GM23338 (cell line): ENCODE measurements at regions not wholly inside any gene's neighbourhood (a gene's known extent, or its start where the extent isn't known, plus 50 kb on each side); places are given as distances from the start of the nearest gene placed in this dataset.

ENCODE experiments used
- ATAC-seq: fragments of 200-7000 bp; cut with Tn5 transposase; 3 replicates; pipeline ENCODE4 v1.9.1; 2020
- DNase-seq: peaks from one replicate; pipeline ENCODE4 v3.0.0-alpha.2; 2015; ENCODE audit warnings: low spot score
- H2AFZ ChIP-seq: fragments of 200-600 bp; sonication (generic); 2 replicates; pipeline ENCODE4 v1.8.0; 2016; ENCODE audit warnings: antibody characterized with exemption, mild to moderate bottlenecking, moderate library complexity
- H3F3A ChIP-seq: fragments of 200-600 bp; sonication (generic); replicated peaks from 2 replicates; pipeline ENCODE4 v1.8.0; 2017; ENCODE audit warnings: antibody characterized with exemption, mixed run types, low read depth
- H3K27ac ChIP-seq: fragments of 200-600 bp; sonication (generic); 2 replicates; pipeline ENCODE4 v1.6.1; 2016; ENCODE audit warnings: low read depth
- H3K27me3 ChIP-seq: fragments of 200-600 bp; sonication (generic); 2 replicates; pipeline ENCODE4 v1.8.0; 2016; ENCODE audit warnings: mild to moderate bottlenecking, mixed run types, moderate library complexity; ENCODE audit not compliant: insufficient read depth
- H3K36me3 ChIP-seq: fragments of 200-600 bp; sonication (generic); 2 replicates; pipeline ENCODE4 v1.8.0; 2016; ENCODE audit warnings: mild to moderate bottlenecking; ENCODE audit not compliant: insufficient read depth
- H3K4me1 ChIP-seq: fragments of 200-600 bp; sonication (generic); 2 replicates; pipeline ENCODE4 v1.8.0; 2016; ENCODE audit warnings: mild to moderate bottlenecking, moderate library complexity; ENCODE audit not compliant: insufficient read depth
- H3K4me2 ChIP-seq: fragments of 200-600 bp; sonication (generic); 2 replicates; pipeline ENCODE4 v1.7.1; 2017; ENCODE audit warnings: mixed run types
- H3K4me3 ChIP-seq: fragments of 200-600 bp; sonication (generic); 2 replicates; pipeline ENCODE4 v1.6.1; 2016; ENCODE audit warnings: mixed run types
- H3K79me2 ChIP-seq: fragments of 200-600 bp; sonication (generic); replicated peaks from 2 replicates; pipeline ENCODE4 v1.8.0; 2017; ENCODE audit warnings: mild to moderate bottlenecking; ENCODE audit not compliant: insufficient read depth
- H3K9me2 ChIP-seq: fragments of 200-600 bp; sonication (generic); 2 replicates; pipeline ENCODE4 v1.8.0; 2017; ENCODE audit not compliant: insufficient read depth
- H4K20me1 ChIP-seq: fragments of 200-600 bp; sonication (generic); replicated peaks from 2 replicates; pipeline ENCODE4 v1.8.0; 2017; ENCODE audit warnings: mild to moderate bottlenecking; ENCODE audit not compliant: insufficient read depth
- H3K27ac Mint-ChIP-seq: 2 replicates; pipeline ENCODE4 v1.8.0; 2020; ENCODE audit warnings: inconsistent platforms, mild to moderate bottlenecking, moderate library complexity, mixed read lengths
- H3K27me3 Mint-ChIP-seq: 3 replicates; pipeline ENCODE4 v1.8.0; 2022; ENCODE audit warnings: low read depth, mild to moderate bottlenecking, moderate library complexity, mixed read lengths, inconsistent platforms; ENCODE audit not compliant: insufficient read depth, poor library complexity
- H3K36me3 Mint-ChIP-seq: 3 replicates; pipeline ENCODE4 v1.8.0; 2021; ENCODE audit warnings: low read depth, mild to moderate bottlenecking, inconsistent platforms, moderate library complexity, mixed read lengths
- H3K4me1 Mint-ChIP-seq: 3 replicates; pipeline ENCODE4 v1.8.0; 2020; ENCODE audit warnings: mild to moderate bottlenecking, inconsistent platforms, mixed read lengths
- H3K4me3 Mint-ChIP-seq: 3 replicates; pipeline ENCODE4 v1.8.0; 2021; ENCODE audit warnings: moderate library complexity, mild to moderate bottlenecking, inconsistent platforms, mixed read lengths
- H3K9me3 Mint-ChIP-seq: 3 replicates; pipeline ENCODE4 v1.8.0; 2020; ENCODE audit warnings: moderate library complexity, mild to moderate bottlenecking, inconsistent platforms, mixed read lengths
- CREB1 ChIP-seq: fragments of 250-450 bp; sonication (Bioruptor Pico); IDR thresholded peaks from 2 replicates; pipeline ENCODE4 v1.5.0; 2020; ENCODE audit warnings: low read depth, mild to moderate bottlenecking, moderate library complexity
- CTCF ChIP-seq, 2 experiments: fragments of 200-600 bp in 1 of 2; sonication (generic) in 1 of 2; conservative IDR thresholded peaks; 2 replicates each; pipeline versions ENCODE4 v1.5.1 to v1.6.1; 2016 to 2017; ENCODE audit warnings: antibody characterized with exemption in 2 of 2, low read depth in 2 of 2, mild to moderate bottlenecking in 2 of 2, moderate library complexity in 1 of 2
- ETS1 ChIP-seq: IDR thresholded peaks from 2 replicates; pipeline ENCODE4 v1.6.1; 2016; ENCODE audit warnings: antibody characterized with exemption
- EZH2 ChIP-seq: fragments of 200-600 bp; sonication (generic); IDR thresholded peaks from one replicate; pipeline ENCODE4 v1.8.0; 2017; ENCODE audit warnings: antibody characterized with exemption, mild to moderate bottlenecking, low read depth; ENCODE audit not compliant: unreplicated experiment
- EZH2phosphoT487 ChIP-seq: fragments of 200-600 bp; sonication (generic); IDR thresholded peaks from one replicate; pipeline ENCODE4 v1.8.1; 2018; ENCODE audit warnings: antibody characterized with exemption; ENCODE audit not compliant: unreplicated experiment
- JUNB ChIP-seq: IDR thresholded peaks from one replicate; pipeline ENCODE4 v1.6.1; 2016; ENCODE audit warnings: antibody characterized with exemption; ENCODE audit not compliant: unreplicated experiment
- NANOG ChIP-seq: IDR thresholded peaks from 2 replicates; pipeline ENCODE4 v1.6.1; 2016; ENCODE audit warnings: antibody characterized with exemption, borderline replicate concordance
- REST ChIP-seq: IDR thresholded peaks from one replicate; pipeline ENCODE4 v1.6.1; 2018; ENCODE audit warnings: antibody characterized with exemption; ENCODE audit not compliant: unreplicated experiment
- ZNF114 ChIP-seq: fragments of 250-450 bp; sonication (Bioruptor Pico); IDR thresholded peaks from 2 replicates; pipeline ENCODE4 v1.5.0; 2020; ENCODE audit warnings: mild to moderate bottlenecking, moderate library complexity
- ZNF331 ChIP-seq: fragments of 250-450 bp; sonication (Bioruptor Pico); IDR thresholded peaks from 2 replicates; pipeline ENCODE4 v1.5.0; 2020; ENCODE audit warnings: low read depth, mild to moderate bottlenecking, moderate library complexity
- ZNF462 ChIP-seq: fragments of 250-450 bp; sonication (Bioruptor Pico); IDR thresholded peaks from 2 replicates; pipeline ENCODE4 v1.5.0; 2020; ENCODE audit warnings: mild to moderate bottlenecking, moderate library complexity

- Histone ChIP-seq H3K4me1 (no peaks in the 10 kb centered on the region), H3K79me2 (no peaks in the 10 kb centered on the region), H4K20me1 (no peaks in the 10 kb centered on the region), H3K9me2 (peaks cover 9% of the 10 kb centered on the region; the same call in 1 of the 2 replicates), H3K4me3 (no peak overlapping the region), H2AFZ (no peak overlapping the region), H3K27me3 (no peaks in the 10 kb centered on the region), H3F3A (no peaks in the 10 kb centered on the region), H3K4me2 (no peak overlapping the region), H3K27ac (no peak overlapping the region), H3K36me3 (no peaks in the 10 kb centered on the region)
- Mint-ChIP-seq H3K27me3 (peaks cover 2% of the 10 kb centered on the region), H3K27ac (no peak overlapping the region), H3K36me3 (no peaks in the 10 kb centered on the region), H3K4me1 (peaks cover 11% of the 10 kb centered on the region; the same call in 1 of the 3 replicates), H3K9me3 (peaks cover 39% of the 10 kb centered on the region), H3K4me3 (no peak overlapping the region)
- DNase-seq: no peak
- no peak for TF ChIP-seq EZH2phosphoT487
- TF ChIP-seq EZH2: no peak
- no peak for TF ChIP-seq NANOG
- no peak for TF ChIP-seq CTCF (conservative IDR thresholded peaks at IDR 0.05; ENCODE audit: low read depth in 2 of 2)
- no peak for TF ChIP-seq ZNF462
- TF ChIP-seq JUNB: no peak
- TF ChIP-seq ETS1: no peak
- no peak for TF ChIP-seq ZNF114 (CRISPR knock-in tag)
- TF ChIP-seq REST: no peak
- TF ChIP-seq ZNF331 (CRISPR knock-in tag): no peak
- TF ChIP-seq CREB1 (CRISPR knock-in tag): no peak
- no peak for ATAC-seq
Observed at GRCh38 chr15:46854564-46854963, 862.7 kb upstream of the SEMA6D start.
